B cell (primary cell): ENCODE measurements at regions not wholly inside any gene's neighbourhood (a gene's known extent, or its start where the extent isn't known, plus 50 kb on each side); places are given as distances from the start of the nearest gene placed in this dataset.

Experiments
- ATAC-seq: fragments of 200-7000 bp; cut with Tn5 transposase; one replicate; pipeline ENCODE4 v1.10.0; 2021; ENCODE audit warnings: low read depth, mild to moderate bottlenecking, moderate number of reproducible peaks, moderate library complexity
- CTCF ChIA-PET: fragments of 350-600 bp; sonication (Branson Sonifier 250); formaldehyde crosslinking; loops from one replicate; lab custom pipeline; 2021; ENCODE audit warnings: antibody characterized with exemption, inconsistent platforms; lab: Charles Lee
- POLR2A ChIA-PET: fragments of 350-600 bp; sonication (Branson Sonifier 250); formaldehyde crosslinking; loops from one replicate; lab custom pipeline; 2021; ENCODE audit warnings: antibody characterized with exemption; lab: Charles Lee
- DNase-seq: peaks from one replicate; pipeline ENCODE4 v3.0.0; 2013
- H2AFZ ChIP-seq: 2 replicates; pipeline ENCODE4 v1.6.1; 2012; ENCODE audit warnings: mild to moderate bottlenecking, low read depth, low read length; ENCODE audit not compliant: insufficient read depth, poor library complexity, severe bottlenecking
- H3K27ac ChIP-seq, 2 donors: 1 replicate in 1 of 2; 2 replicates in 1 of 2; pipeline ENCODE4 v1.5.1; 2012 to 2013; ENCODE audit warnings: low read length in 2 of 2, mild to moderate bottlenecking in 2 of 2, moderate library complexity in 1 of 2
- H3K27me3 ChIP-seq, 4 experiments: fragments of 200-600 bp in 1 of 4; sonication (generic) in 1 of 4; replicated peaks in 1 of 4; 1 replicate in 2 of 4; 2 replicates in 2 of 4; pipeline versions ENCODE4 v1.6.1 to v1.7.0; 2013 to 2016; ENCODE audit warnings: low read length in 3 of 4, mild to moderate bottlenecking in 2 of 4, mixed read lengths in 1 of 4, moderate library complexity in 1 of 4; ENCODE audit not compliant: insufficient read depth in 4 of 4, control insufficient read depth in 3 of 4; ENCODE audit errors: control extremely low read depth in 1 of 4
- H3K36me3 ChIP-seq, 2 experiments: replicated peaks in 1 of 2; 1 replicate in 1 of 2; 2 replicates in 1 of 2; pipeline versions ENCODE4 v1.6.1 to v1.7.1; 2013; ENCODE audit warnings: low read length in 1 of 2; ENCODE audit not compliant: insufficient read depth in 2 of 2, control insufficient read depth in 1 of 2; ENCODE audit errors: control extremely low read depth in 1 of 2, extremely low read depth in 1 of 2
- H3K4me1 ChIP-seq, 2 donors: fragments of 200-600 bp in 1 of 2; sonication (generic) in 1 of 2; 1 replicate in 1 of 2; 2 replicates in 1 of 2; pipeline versions ENCODE4 v1.5.1 to v1.6.1; 2013 to 2017; ENCODE audit warnings: low read length in 2 of 2; ENCODE audit not compliant: control insufficient read depth in 2 of 2, insufficient read depth in 2 of 2
- H3K4me2 ChIP-seq: replicated peaks from 2 replicates; pipeline ENCODE3; 2012; ENCODE audit warnings: mild to moderate bottlenecking, low read depth, low read length; ENCODE audit not compliant: poor library complexity, severe bottlenecking
- H3K4me3 ChIP-seq, 5 experiments: fragments of 200-600 bp in 1 of 5; sonication (generic) in 1 of 5; 1 replicate in 3 of 5; 2 replicates in 2 of 5; pipeline versions ENCODE4 v1.5.1 to v1.7.0; 2011 to 2016; ENCODE audit warnings: low read length in 4 of 5, mild to moderate bottlenecking in 4 of 5, low read depth in 2 of 5, control low read depth in 1 of 5, moderate library complexity in 1 of 5; ENCODE audit not compliant: insufficient read depth in 1 of 5; ENCODE audit errors: control extremely low read depth in 1 of 5, extremely low read depth in 1 of 5
- H3K79me2 ChIP-seq: fragments of 200-600 bp; sonication (generic); one replicate; pipeline ENCODE4 v1.6.0; 2016; ENCODE audit warnings: low read length; ENCODE audit not compliant: control insufficient read depth, insufficient read depth
- H3K9ac ChIP-seq: fragments of 200-600 bp; sonication (generic); 2 replicates; pipeline ENCODE4 v1.6.1; 2017; ENCODE audit warnings: mild to moderate bottlenecking, low read length, moderate library complexity
- H3K9me3 ChIP-seq, 3 donors: one replicate each; pipeline versions ENCODE4 v1.6.1 to v1.7.1; 2013; ENCODE audit warnings: low read length in 2 of 3; ENCODE audit not compliant: control insufficient read depth in 2 of 3, insufficient read depth in 1 of 3; ENCODE audit errors: control extremely low read depth in 1 of 3
- H4K20me1 ChIP-seq: 2 replicates; pipeline ENCODE4 v1.6.0; 2012; ENCODE audit warnings: mild to moderate bottlenecking, low read length; ENCODE audit not compliant: insufficient read depth, control insufficient read depth, poor library complexity, severe bottlenecking
- H3K27ac Mint-ChIP-seq: one replicate; pipeline ENCODE4 v1.8.0; 2021; ENCODE audit warnings: mixed read lengths
- H3K27me3 Mint-ChIP-seq: one replicate; pipeline ENCODE4 v1.8.0; 2021; ENCODE audit warnings: mixed read lengths
- H3K4me1 Mint-ChIP-seq: one replicate; pipeline ENCODE4 v1.8.0; 2021; ENCODE audit warnings: mixed read lengths
- H3K4me3 Mint-ChIP-seq: one replicate; pipeline ENCODE4 v1.8.0; 2021; ENCODE audit warnings: mixed read lengths
- H3K9me3 Mint-ChIP-seq: one replicate; pipeline ENCODE4 v1.8.0; 2022; ENCODE audit warnings: mixed read lengths; ENCODE audit not compliant: insufficient read depth
- EZH2 ChIP-seq: IDR thresholded peaks from 2 replicates; pipeline ENCODE4 v1.6.1; 2012; ENCODE audit warnings: borderline replicate concordance, low read depth, mild to moderate bottlenecking, moderate library complexity, low read length; ENCODE audit not compliant: insufficient read depth, poor library complexity, severe bottlenecking
- WGBS: methylation state at CpG from one replicate; pipeline ENCODE4 v1.1.5; 2013; ENCODE audit warnings: missing lambda C conversion rate; ENCODE audit not compliant: insufficient coverage; 5-methylcytosine and 5-hydroxymethylcytosine counted together
- intact Hi-C: fragments of 100-400 bp; cut with micrococcal nuclease; formaldehyde crosslinking; loops from one replicate; pipeline ENCODE4 v1.10.0; 2022
- TF ChIP-seq, protein P1 (sequence below): fragments of 200-600 bp; IDR thresholded peaks from one replicate; pipeline ENCODE4 v1.8.0; 2022; ENCODE audit warnings: antibody characterized with exemption, mild to moderate bottlenecking

DNA sequence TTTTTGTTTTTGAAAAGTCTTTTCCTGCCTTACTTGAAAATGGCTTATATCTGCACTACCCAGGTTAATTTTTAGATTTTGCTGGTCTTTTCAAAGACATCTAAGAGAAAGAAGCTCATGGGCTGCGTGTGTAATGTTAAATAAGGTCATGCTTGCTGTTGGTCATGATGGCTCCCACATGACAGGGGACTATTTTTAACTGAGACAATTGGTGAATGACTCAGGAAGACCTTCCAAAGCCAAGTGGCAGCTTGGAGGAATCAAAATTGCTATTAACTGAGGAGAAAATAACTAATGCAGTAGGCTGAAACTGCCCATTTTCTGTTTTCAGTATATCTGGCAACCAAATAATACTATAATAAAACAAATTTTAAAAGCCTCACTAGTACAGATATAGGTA, 117.1 kb upstream of the SPAG17 start:
- no peak overlapping the region for H3K4me3 ChIP-seq
- no peaks in the 10 kb centered on the region for H3K36me3 ChIP-seq
- 63% methylated on average over 1 of the region's 1 CpG for WGBS
- Mint-ChIP-seq H3K4me1 (no peaks in the 10 kb centered on the region), H3K4me3 (no peak overlapping the region), H3K27ac (no peak overlapping the region), H3K9me3 (no peaks in the 10 kb centered on the region), H3K27me3 (no peaks in the 10 kb centered on the region)
- H3K4me2 ChIP-seq = no peak overlapping the region
- intact Hi-C loops = no loop called here
- no peak overlapping the region for H2AFZ ChIP-seq
- TF ChIP-seq, protein P1, sequence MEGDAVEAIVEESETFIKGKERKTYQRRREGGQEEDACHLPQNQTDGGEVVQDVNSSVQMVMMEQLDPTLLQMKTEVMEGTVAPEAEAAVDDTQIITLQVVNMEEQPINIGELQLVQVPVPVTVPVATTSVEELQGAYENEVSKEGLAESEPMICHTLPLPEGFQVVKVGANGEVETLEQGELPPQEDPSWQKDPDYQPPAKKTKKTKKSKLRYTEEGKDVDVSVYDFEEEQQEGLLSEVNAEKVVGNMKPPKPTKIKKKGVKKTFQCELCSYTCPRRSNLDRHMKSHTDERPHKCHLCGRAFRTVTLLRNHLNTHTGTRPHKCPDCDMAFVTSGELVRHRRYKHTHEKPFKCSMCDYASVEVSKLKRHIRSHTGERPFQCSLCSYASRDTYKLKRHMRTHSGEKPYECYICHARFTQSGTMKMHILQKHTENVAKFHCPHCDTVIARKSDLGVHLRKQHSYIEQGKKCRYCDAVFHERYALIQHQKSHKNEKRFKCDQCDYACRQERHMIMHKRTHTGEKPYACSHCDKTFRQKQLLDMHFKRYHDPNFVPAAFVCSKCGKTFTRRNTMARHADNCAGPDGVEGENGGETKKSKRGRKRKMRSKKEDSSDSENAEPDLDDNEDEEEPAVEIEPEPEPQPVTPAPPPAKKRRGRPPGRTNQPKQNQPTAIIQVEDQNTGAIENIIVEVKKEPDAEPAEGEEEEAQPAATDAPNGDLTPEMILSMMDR = no peak
- TF ChIP-seq EZH2 = no peak
- DNase-seq = no peak
- no peak overlapping the region for H3K27ac ChIP-seq
- H4K20me1 ChIP-seq = no peaks in the 10 kb centered on the region
- POLR2A ChIA-PET = no interaction called here
- H3K27me3 ChIP-seq = no peaks in the 10 kb centered on the region
- ATAC-seq = no peak
- no peak overlapping the region for H3K9ac ChIP-seq
- H3K79me2 ChIP-seq = no peaks in the 10 kb centered on the region
- H3K4me1 ChIP-seq = no peaks in the 10 kb centered on the region
- CTCF ChIA-PET = no interaction called here
- H3K9me3 ChIP-seq = no peaks in the 10 kb centered on the region

DNA sequence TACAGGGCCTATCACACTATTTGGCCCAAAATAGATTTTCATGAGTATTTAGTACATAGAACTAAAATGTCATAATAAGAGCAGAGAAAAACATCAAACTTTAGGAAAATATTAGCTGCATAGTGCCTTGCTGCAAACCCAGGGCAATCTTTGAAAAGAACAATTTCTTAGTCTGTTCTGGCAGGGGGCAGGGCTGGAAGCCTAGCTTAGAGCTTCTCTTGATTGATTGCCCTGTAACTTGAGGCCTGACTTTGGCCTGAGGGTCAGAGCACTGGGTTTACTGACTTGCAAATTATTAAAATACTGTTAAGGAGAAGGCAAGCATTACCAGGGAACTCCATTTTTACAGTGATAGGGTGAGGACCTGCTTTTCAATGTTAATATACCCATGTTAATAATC, 115.8 kb upstream of the SPAG17 start:
- H3K9me3 Mint-ChIP-seq = no peaks in the 10 kb centered on the region
- Histone ChIP-seq H3K4me1 (no peaks in the 10 kb centered on the region), H3K36me3 (no peaks in the 10 kb centered on the region), H3K4me2 (no peak overlapping the region), H4K20me1 (no peaks in the 10 kb centered on the region), H3K27ac (no peak overlapping the region), H3K79me2 (no peaks in the 10 kb centered on the region), H3K9ac (no peak overlapping the region), H2AFZ (no peak overlapping the region), H3K27me3 (no peaks in the 10 kb centered on the region), H3K9me3 (no peaks in the 10 kb centered on the region), H3K4me3 (no peak overlapping the region)
- ATAC-seq (no peak), DNase-seq (no peak)
- intact Hi-C loops = no loop called here
- no peak overlapping the region for H3K4me3 Mint-ChIP-seq
- no peak overlapping the region for H3K27ac Mint-ChIP-seq
- no peaks in the 10 kb centered on the region for H3K27me3 Mint-ChIP-seq
- POLR2A ChIA-PET = no interaction called here
- TF ChIP-seq, protein P1 = no peak
- TF ChIP-seq EZH2 = no peak
- H3K4me1 Mint-ChIP-seq = no peaks in the 10 kb centered on the region
- CTCF ChIA-PET = no interaction called here
